AG10803 (cell line): ENCODE measurements at regions not wholly inside any gene's neighbourhood (a gene's known extent, or its start where the extent isn't known, plus 50 kb on each side); places are given as distances from the start of the nearest gene placed in this dataset.
"Not testable (repeated sequence)": the region's sequence is repeated elsewhere in the genome, so short reads cannot be mapped to it uniquely, and the experiment has no call there.

Source experiments
- DNase-seq: peaks from one replicate; pipeline ENCODE4 v3.0.0; 2010; ENCODE audit warnings: low read depth
- H3K4me3 ChIP-seq: 2 replicates; pipeline ENCODE4 v1.5.1; 2011; ENCODE audit warnings: mild to moderate bottlenecking, low read length, control low read depth
- CTCF ChIP-seq: conservative IDR thresholded peaks from 2 replicates; pipeline ENCODE4 v1.5.1; 2011; ENCODE audit warnings: mild to moderate bottlenecking, low read length, control low read depth, inconsistent platforms

- no peak overlapping the region for H3K4me3 ChIP-seq
- TF ChIP-seq CTCF = no peak
- no peak for DNase-seq
Measured at GRCh38 chr14:38000340-38000739, 207.4 kb upstream of the SSTR1 start.

GRCh38 chr14:38001501-38001900 is 206.2 kb upstream of the SSTR1 start:
- TF ChIP-seq CTCF = no peak
- H3K4me3 ChIP-seq = no peak overlapping the region
- DNase-seq = no peak

- DNase-seq = no peak
- no peak overlapping the region for H3K4me3 ChIP-seq
- no peak for TF ChIP-seq CTCF
Measured at GRCh38 chr14:38003746-38004609, 203.7 kb upstream of the SSTR1 start.

- TF ChIP-seq CTCF = no peak
- no peak overlapping the region for H3K4me3 ChIP-seq
- DNase-seq = no peak
Measured at GRCh38 chr14:38004610-38004879, 203.2 kb upstream of the SSTR1 start.

- peak; percentile 20 for DNase-seq
- not testable (repeated sequence) for H3K4me3 ChIP-seq
Measured at GRCh38 chr14:38011156-38011555, 196.5 kb upstream of the SSTR1 start.

GRCh38 chr14:38012056-38012455 is 195.6 kb upstream of the SSTR1 start:
- no peak overlapping the region for H3K4me3 ChIP-seq
- no peak for TF ChIP-seq CTCF
- DNase-seq = no peak

- no peak for DNase-seq
- TF ChIP-seq CTCF = peak; percentile 35
Measured at GRCh38 chr14:38016497-38016896, 191.2 kb upstream of the SSTR1 start.

More at GRCh38 chr14:38016497-38016896, 191.2 kb upstream of the SSTR1 start:
- no peak overlapping the region for H3K4me3 ChIP-seq
